Left lung (tissue), 4 donors: ENCODE measurements at regions not wholly inside any gene's neighbourhood (a gene's known extent, or its start where the extent isn't known, plus 50 kb on each side); places are given as distances from the start of the nearest gene placed in this dataset.
"Not testable (repeated sequence)": the region's sequence is repeated elsewhere in the genome, so short reads cannot be mapped to it uniquely, and the experiment has no call there.

ENCODE experiments used
- ATAC-seq: fragments of 200-7000 bp; cut with Tn5 transposase; one replicate; pipeline ENCODE4 v1.9.1; 2020; ENCODE audit warnings: moderate library complexity
- DNase-seq, 4 donors: peaks; one replicate each; pipeline ENCODE4 v3.0.0-alpha.2; 2013 to 2020
- H3K27ac ChIP-seq, 2 donors: fragments of 200-600 bp; sonication (generic) in 1 of 2; one replicate each; pipeline versions ENCODE4 v1.5.0 to v1.8.0; 2020 to 2021
- H3K27me3 ChIP-seq, 2 donors: fragments of 200-600 bp; sonication (generic) in 1 of 2; one replicate each; pipeline versions ENCODE4 v1.5.0 to v1.8.0; 2020 to 2021
- H3K36me3 ChIP-seq, 2 donors: fragments of 200-600 bp; sonication (generic) in 1 of 2; one replicate each; pipeline versions ENCODE4 v1.5.0 to v1.8.0; 2020 to 2021
- H3K4me1 ChIP-seq, 2 donors: fragments of 200-600 bp; one replicate each; pipeline ENCODE4 v1.8.0; 2021
- H3K4me3 ChIP-seq, 2 donors: fragments of 200-600 bp; sonication (generic) in 1 of 2; one replicate each; pipeline versions ENCODE4 v1.5.0 to v1.8.0; 2020 to 2021; ENCODE audit warnings: mild to moderate bottlenecking in 1 of 2
- H3K9me3 ChIP-seq, 2 donors: fragments of 200-600 bp; sonication (generic) in 1 of 2; one replicate each; pipeline versions ENCODE4 v1.5.0 to v1.8.0; 2020 to 2021
- intact Hi-C, 2 donors: fragments of 100-400 bp; cut with DNase I; formaldehyde crosslinking; loops; one replicate each; pipeline versions ENCODE4 v1.11.2 to v1.14.2; 2022
- TF ChIP-seq, protein P1 (sequence below), 2 donors: fragments of 200-600 bp; sonication (generic) in 1 of 2; IDR thresholded peaks; one replicate each; pipeline versions ENCODE4 v1.5.0 to v1.8.0; 2021; ENCODE audit warnings: antibody characterized with exemption in 2 of 2
- donor health status: DM: no; HTN: yes; CAD: no.
- donor health status: DM: no; HTN: no; CAD: no.

DNA sequence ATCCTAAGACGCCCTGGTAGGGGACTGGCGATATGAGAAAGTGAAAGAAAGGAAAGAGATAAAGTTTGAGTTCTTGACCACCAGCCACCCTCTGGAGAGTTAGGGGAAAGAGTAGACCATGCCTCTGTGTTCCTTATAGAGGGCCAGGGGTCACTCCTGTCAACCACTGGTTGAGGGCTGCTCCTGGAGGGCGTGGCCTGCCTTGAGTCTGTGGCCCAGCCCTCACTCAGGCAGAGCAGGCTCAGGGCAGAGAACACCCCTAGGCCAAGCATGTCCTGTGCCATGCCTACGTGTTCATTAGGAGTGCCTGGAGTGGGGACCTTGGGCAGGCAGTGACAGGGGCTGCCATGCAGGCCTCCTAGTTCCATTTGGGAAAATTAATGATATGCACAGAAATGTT is 161.1 kb upstream of the EPB41L3 start:
- H3K4me1 ChIP-seq: no peaks in the 10 kb centered on the region
- no peak overlapping the region for H3K27ac ChIP-seq
- no peaks in the 10 kb centered on the region for H3K36me3 ChIP-seq
- TF ChIP-seq, protein P1, sequence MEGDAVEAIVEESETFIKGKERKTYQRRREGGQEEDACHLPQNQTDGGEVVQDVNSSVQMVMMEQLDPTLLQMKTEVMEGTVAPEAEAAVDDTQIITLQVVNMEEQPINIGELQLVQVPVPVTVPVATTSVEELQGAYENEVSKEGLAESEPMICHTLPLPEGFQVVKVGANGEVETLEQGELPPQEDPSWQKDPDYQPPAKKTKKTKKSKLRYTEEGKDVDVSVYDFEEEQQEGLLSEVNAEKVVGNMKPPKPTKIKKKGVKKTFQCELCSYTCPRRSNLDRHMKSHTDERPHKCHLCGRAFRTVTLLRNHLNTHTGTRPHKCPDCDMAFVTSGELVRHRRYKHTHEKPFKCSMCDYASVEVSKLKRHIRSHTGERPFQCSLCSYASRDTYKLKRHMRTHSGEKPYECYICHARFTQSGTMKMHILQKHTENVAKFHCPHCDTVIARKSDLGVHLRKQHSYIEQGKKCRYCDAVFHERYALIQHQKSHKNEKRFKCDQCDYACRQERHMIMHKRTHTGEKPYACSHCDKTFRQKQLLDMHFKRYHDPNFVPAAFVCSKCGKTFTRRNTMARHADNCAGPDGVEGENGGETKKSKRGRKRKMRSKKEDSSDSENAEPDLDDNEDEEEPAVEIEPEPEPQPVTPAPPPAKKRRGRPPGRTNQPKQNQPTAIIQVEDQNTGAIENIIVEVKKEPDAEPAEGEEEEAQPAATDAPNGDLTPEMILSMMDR (IDR thresholded peaks at IDR 0.05): no peak
- no peak overlapping the region for H3K4me3 ChIP-seq
- H3K27me3 ChIP-seq: no peaks in the 10 kb centered on the region
- intact Hi-C loops: no loop called here
- no peaks in the 10 kb centered on the region for H3K9me3 ChIP-seq
- ATAC-seq (no peak), DNase-seq (no peak)

DNA sequence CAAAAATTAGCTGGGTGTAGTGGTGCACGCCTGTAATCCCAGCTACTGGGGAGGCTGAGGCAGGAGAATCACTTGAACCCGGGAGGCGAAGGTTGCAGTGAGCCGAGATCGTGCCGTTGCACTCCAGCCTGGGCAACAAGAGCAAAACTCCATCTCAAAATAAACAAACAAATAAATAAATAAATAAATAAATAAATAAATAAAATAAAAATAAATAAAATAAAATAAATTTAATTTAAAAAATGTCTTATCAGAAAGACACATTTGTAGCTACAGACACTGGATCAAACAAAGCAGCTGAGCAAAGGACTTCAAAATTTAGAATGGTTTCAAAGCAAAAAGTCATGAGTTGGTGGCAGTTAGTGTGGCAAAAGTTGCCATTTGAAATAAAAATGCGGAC is 158.2 kb upstream of the EPB41L3 start:
- H3K4me1 ChIP-seq, DNase-seq, H3K9me3 ChIP-seq, H3K27me3 ChIP-seq, ATAC-seq, H3K4me3 ChIP-seq, H3K36me3 ChIP-seq, intact Hi-C loops, H3K27ac ChIP-seq: not testable (repeated sequence)

DNA sequence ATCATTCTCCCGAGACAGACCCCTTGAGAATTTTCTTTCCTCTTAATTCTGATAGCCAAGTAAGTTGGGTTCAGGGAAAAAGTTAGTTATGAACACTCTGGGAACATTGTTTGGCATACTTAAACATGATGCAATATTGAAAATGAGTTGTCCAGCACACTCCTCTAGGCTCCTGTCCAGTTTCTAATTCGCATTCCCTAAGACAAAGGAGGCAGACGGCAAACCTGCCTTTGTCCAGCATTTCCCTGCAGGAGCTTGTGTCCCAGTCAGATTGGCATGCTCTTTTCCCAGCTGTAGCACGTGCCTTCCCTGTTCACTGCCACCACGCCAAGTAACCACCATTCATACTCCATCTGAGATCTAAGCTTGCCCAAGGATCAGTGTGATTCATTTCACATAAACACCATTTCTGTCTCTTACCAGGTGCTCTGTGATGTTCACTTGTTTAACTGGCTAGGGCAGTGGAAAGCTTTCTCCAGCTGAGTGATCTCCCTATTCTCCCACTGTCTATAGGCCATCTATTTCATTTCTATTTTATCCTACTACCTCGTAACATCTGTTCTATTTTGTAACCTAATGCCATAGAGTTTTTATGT is 150.0 kb upstream of the EPB41L3 start:
- no peaks in the 10 kb centered on the region for H3K36me3 ChIP-seq
- ATAC-seq (peak; percentile 91), DNase-seq (peak in 1 of 4 donors; percentile 13)
- H3K27ac ChIP-seq: no peak overlapping the region
- intact Hi-C loops: no loop called here
- H3K4me1 ChIP-seq: peaks cover 4 to 8% of the 10 kb centered on the region in 2 donors
- no peaks in the 10 kb centered on the region for H3K27me3 ChIP-seq
- TF ChIP-seq, protein P1 (IDR thresholded peaks at IDR 0.05): no peak
- peaks cover 0 to 8% of the 10 kb centered on the region in 2 donors for H3K9me3 ChIP-seq
- H3K4me3 ChIP-seq: no peak overlapping the region

DNA sequence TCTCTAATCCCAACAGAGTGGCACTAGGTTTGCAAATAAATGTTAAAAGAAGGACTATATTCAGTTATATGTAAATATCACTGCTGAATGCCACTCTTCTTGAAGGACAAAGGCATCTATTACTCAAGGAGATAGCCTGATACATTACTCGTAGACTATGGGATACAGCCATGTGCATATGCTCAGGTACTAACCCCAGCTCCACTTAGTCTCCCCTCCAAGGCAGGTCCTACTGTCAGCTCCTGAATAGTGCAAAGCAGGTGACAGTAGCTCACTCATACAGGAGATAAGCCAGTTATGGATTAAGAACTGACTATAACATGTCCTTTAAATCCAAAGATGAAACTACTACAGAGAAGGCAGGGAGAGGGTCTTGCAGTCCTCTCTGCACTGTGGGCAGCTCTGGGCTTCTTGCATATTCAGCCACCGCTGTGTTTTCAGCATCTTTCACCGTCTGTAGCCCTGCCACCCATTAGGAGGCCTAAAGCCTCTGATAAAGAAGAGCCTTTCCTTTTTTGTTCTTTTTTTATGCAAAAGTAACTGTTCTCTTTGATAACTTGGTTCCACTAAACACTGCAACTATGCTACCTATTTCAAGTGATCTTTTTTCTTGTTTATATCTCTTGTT is 135.1 kb upstream of the EPB41L3 start:
- intact Hi-C loops: no loop called here
- Histone ChIP-seq H3K36me3 (no peaks in the 10 kb centered on the region), H3K9me3 (peaks cover 0 to 4% of the 10 kb centered on the region in 2 donors), H3K4me1 (no peaks in the 10 kb centered on the region), H3K27ac (no peak overlapping the region), H3K27me3 (no peaks in the 10 kb centered on the region), H3K4me3 (no peak overlapping the region)
- TF ChIP-seq, protein P1 (IDR thresholded peaks at IDR 0.05): no peak
- DNase-seq: no peak
- no peak for ATAC-seq

DNA sequence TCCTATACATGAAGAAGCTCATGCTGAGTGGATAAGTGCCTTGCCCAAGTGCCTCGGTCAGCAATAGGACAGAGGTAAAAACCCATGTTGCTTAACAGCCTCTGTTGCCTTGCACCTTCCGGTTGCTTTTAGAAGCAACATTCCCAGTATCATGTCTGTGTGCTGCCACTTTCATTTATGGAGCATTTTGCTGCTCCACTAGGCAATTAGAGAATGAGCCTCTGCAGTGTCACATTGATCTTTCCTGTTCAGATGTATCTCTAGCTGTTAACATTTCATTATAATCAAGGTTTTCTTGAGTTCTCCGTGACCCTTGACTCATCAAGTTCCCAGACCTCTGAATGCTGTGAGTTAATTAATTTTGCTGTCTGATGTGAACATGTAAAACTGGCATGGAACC is 134.5 kb upstream of the EPB41L3 start:
- TF ChIP-seq, protein P1 (IDR thresholded peaks at IDR 0.05): no peak
- DNase-seq (no peak), ATAC-seq (no peak)
- no peaks in the 10 kb centered on the region for H3K4me1 ChIP-seq
- H3K27ac ChIP-seq: no peak overlapping the region
- H3K36me3 ChIP-seq: no peaks in the 10 kb centered on the region
- no peak overlapping the region for H3K4me3 ChIP-seq
- no peaks in the 10 kb centered on the region for H3K27me3 ChIP-seq
- H3K9me3 ChIP-seq: peaks cover 0 to 4% of the 10 kb centered on the region in 2 donors
- intact Hi-C loops: no loop called here

DNA sequence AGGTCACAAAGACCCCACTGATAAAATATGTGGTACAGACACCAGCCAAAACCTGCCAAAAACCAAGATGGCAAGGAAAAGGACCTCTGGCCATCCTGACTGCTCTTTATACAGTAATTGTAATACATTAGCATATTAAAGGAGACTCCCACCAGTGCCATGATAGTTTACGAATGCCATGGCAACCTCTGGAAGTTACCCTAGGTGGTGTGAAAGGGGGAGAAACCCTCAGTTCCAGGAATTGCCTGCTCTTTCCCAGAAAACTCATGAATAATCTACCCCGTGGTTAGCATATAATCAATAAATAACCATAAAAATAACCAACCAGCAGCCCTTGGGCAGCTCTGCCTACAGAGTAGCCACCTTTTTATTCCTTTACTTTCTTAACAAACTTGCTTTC is 129.8 kb upstream of the EPB41L3 start:
- Histone ChIP-seq H3K9me3 (no peaks in the 10 kb centered on the region), H3K4me1 (no peaks in the 10 kb centered on the region), H3K4me3 (no peak overlapping the region), H3K27ac (no peak overlapping the region), H3K36me3 (no peaks in the 10 kb centered on the region), H3K27me3 (no peaks in the 10 kb centered on the region)
- no peak for DNase-seq
- intact Hi-C loops: no loop called here
- TF ChIP-seq, protein P1 (IDR thresholded peaks at IDR 0.05): no peak
- no peak for ATAC-seq
